Kidney epithelial cell (primary cell): ENCODE measurements at regions not wholly inside any gene's neighbourhood (a gene's known extent, or its start where the extent isn't known, plus 50 kb on each side); places are given as distances from the start of the nearest gene placed in this dataset.
"Not testable (repeated sequence)": the region's sequence is repeated elsewhere in the genome, so short reads cannot be mapped to it uniquely, and the experiment has no call there.

Experiments
- DNase-seq: peaks from one replicate; pipeline ENCODE4 v3.0.0-alpha.2; 2010; ENCODE audit warnings: low read depth
- H3K27me3 ChIP-seq: 2 replicates; pipeline ENCODE4 v1.6.0; 2011; ENCODE audit warnings: low read length; ENCODE audit not compliant: control insufficient read depth, insufficient read depth
- H3K36me3 ChIP-seq: 2 replicates; pipeline ENCODE4 v1.5.1; 2011; ENCODE audit warnings: low read length; ENCODE audit not compliant: control insufficient read depth, insufficient read depth
- H3K4me3 ChIP-seq: 2 replicates; pipeline ENCODE4 v1.5.1; 2011; ENCODE audit warnings: low read depth, mild to moderate bottlenecking, control low read depth, low read length
- TF ChIP-seq, protein P1 (sequence below): IDR thresholded peaks from 2 replicates; pipeline ENCODE4 v1.5.1; 2011; ENCODE audit warnings: mild to moderate bottlenecking, moderate library complexity, low read length, control low read depth, inconsistent platforms; ENCODE audit not compliant: insufficient read depth, poor library complexity, severe bottlenecking

DNA sequence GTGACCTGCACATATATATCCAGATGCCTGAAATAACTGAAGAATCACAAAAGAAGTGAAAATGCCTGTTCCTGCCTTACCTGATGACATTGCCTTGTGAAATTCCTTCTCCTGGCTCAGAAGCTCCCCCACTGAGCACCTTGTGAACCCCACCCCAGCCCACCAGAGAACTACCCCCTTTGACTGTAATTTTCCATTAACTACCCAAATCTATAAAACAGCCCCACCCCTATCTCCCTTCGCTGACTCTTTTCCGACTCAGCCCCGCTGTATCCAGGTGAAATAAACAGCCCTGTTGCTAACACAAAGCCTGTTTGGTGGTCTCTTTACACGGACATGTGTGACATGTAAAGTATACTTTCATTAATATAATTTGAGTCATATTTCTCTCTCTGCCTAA lies 320.3 kb upstream of the TECRL start:
- H3K4me3 ChIP-seq, result no peak overlapping the region
- no peak for DNase-seq
- no peaks in the 10 kb centered on the region for H3K27me3 ChIP-seq
- no peaks in the 10 kb centered on the region for H3K36me3 ChIP-seq
- TF ChIP-seq, protein P1, sequence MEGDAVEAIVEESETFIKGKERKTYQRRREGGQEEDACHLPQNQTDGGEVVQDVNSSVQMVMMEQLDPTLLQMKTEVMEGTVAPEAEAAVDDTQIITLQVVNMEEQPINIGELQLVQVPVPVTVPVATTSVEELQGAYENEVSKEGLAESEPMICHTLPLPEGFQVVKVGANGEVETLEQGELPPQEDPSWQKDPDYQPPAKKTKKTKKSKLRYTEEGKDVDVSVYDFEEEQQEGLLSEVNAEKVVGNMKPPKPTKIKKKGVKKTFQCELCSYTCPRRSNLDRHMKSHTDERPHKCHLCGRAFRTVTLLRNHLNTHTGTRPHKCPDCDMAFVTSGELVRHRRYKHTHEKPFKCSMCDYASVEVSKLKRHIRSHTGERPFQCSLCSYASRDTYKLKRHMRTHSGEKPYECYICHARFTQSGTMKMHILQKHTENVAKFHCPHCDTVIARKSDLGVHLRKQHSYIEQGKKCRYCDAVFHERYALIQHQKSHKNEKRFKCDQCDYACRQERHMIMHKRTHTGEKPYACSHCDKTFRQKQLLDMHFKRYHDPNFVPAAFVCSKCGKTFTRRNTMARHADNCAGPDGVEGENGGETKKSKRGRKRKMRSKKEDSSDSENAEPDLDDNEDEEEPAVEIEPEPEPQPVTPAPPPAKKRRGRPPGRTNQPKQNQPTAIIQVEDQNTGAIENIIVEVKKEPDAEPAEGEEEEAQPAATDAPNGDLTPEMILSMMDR, result no peak

DNA sequence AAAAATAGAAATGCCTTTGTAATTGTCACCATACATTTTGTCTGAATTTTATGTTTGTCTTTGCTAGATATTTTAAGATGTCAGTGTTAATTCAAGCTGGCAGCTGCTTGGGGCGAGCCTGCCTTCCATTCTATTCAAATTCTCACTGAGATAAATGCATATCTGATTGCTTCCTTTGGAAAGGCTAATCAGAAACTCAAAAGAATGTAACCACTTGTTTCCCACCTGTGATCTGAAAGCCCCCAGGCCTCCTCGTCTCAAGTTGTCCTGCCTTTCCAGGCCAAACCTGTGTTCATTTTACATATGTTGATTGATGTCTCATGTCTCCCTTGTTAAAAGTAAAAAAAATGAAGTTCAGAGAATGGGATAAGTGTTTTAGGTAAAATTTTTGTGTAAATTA lies 318.7 kb upstream of the TECRL start:
- DNase-seq, result no peak
- H3K4me3 ChIP-seq, result no peak overlapping the region
- TF ChIP-seq, protein P1, result no peak
- no peaks in the 10 kb centered on the region for H3K27me3 ChIP-seq
- no peaks in the 10 kb centered on the region for H3K36me3 ChIP-seq

DNA sequence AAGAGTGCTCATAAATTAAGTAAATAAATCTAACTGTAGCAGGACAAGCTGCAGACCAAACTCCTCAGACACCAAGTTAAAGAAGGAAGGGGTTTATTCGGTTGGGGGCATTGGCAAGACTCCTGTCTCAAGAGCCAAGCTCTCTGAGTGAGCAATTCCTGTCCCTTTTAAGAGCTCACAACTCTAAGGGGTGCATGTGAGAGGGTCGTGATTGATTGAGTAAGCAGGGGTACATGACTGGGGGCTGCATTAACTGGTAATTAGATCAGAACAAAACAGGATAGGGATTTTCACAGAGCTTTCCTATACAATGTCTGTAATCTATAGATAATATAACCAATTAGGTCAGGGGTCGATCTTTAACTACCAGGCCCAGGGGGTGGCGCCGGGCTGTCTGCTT lies 318.1 kb upstream of the TECRL start:
- not testable (repeated sequence) for H3K4me3 ChIP-seq, H3K36me3 ChIP-seq, DNase-seq, H3K27me3 ChIP-seq

DNA sequence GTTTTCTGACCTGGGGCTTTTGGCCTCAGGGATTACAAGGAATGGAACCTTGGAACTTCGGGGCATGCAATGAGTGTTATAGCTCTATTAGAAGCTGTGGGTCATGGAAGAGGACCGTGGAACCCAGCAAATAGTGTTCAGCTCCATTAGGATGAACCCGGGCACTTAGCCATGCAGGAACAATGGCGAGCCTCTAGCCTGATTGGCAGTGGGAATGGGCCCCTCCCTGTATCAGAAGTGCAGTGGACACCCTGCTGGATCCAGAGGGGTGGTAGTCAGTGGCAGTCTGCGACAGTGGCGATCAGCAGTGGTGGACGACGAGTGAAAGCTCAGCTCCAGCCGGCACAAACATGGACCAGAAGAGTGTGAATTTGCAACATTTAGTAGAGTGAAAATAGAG lies 315.4 kb upstream of the TECRL start:
- H3K36me3 ChIP-seq, result no peaks in the 10 kb centered on the region
- no peak overlapping the region for H3K4me3 ChIP-seq
- no peaks in the 10 kb centered on the region for H3K27me3 ChIP-seq
- TF ChIP-seq, protein P1, result no peak
- no peak for DNase-seq

DNA sequence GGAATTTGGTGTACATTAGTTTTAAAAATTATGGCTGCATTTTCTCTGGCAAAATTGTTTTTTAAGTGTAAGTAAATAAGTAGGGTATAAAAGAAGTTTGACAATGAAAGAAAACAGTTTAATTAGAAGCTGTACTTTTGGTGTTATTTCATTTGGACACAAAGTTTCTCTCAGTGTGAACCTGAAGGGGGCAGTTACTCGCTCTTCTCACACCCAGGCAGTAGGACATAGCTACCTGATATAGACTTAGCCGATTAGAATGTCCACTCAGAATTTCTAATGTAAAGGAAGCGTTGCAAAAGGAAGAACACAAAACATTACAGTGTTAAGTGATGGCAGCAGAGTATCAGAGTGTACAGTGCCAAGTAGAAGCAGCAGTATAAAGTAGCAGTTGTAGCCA lies 311.9 kb upstream of the TECRL start:
- TF ChIP-seq, protein P1, result no peak
- H3K36me3 ChIP-seq, result no peaks in the 10 kb centered on the region

DNA sequence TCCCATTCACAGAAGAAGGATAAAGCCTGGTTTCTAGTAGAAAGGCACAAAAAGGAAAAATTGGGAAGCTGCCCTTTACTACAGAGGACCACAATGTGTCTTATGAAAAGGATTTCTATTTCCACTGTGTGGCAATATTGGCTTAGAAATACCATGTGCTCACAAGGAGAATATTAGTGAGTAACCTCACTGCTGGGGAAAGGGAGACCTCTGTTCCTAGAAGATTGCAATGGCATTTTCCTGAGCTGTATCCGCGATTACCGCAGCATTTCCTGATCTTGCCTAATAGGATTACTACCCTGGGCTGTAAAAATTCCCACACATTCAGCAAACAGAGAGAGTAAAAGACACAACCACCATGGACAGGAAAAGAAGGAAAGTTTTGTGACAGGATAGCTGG lies 308.8 kb upstream of the TECRL start:
- TF ChIP-seq, protein P1, result no peak
- no peaks in the 10 kb centered on the region for H3K36me3 ChIP-seq
- H3K4me3 ChIP-seq, result no peak overlapping the region
- DNase-seq, result no peak
- no peaks in the 10 kb centered on the region for H3K27me3 ChIP-seq

More for the DNA sequence above, 311.9 kb upstream of the TECRL start:
- H3K27me3 ChIP-seq, result no peaks in the 10 kb centered on the region
- H3K4me3 ChIP-seq, result no peak overlapping the region
- DNase-seq, result no peak
